Right ventricle myocardium inferior (tissue), 1 donor: ENCODE measurements at regions not wholly inside any gene's neighbourhood (a gene's known extent, or its start where the extent isn't known, plus 50 kb on each side); places are given as distances from the start of the nearest gene placed in this dataset.
"Not testable (repeated sequence)": the region's sequence is repeated elsewhere in the genome, so short reads cannot be mapped to it uniquely, and the experiment has no call there.

Experiments
- ATAC-seq: fragments of 200-7000 bp; cut with Tn5 transposase; one replicate; pipeline ENCODE4 v1.9.1; 2020; ENCODE audit warnings: mild to moderate bottlenecking, moderate library complexity
- DNase-seq: peaks from one replicate; pipeline ENCODE4 v3.0.0; 2021; ENCODE audit errors: missing footprints
- intact Hi-C: fragments of 100-400 bp; cut with DNase I; formaldehyde crosslinking; loops from one replicate; pipeline ENCODE4 v1.11.0; 2022
- donor health status: DM: no; HTN: yes; CAD: no; lungs with severe emphysema.

DNA sequence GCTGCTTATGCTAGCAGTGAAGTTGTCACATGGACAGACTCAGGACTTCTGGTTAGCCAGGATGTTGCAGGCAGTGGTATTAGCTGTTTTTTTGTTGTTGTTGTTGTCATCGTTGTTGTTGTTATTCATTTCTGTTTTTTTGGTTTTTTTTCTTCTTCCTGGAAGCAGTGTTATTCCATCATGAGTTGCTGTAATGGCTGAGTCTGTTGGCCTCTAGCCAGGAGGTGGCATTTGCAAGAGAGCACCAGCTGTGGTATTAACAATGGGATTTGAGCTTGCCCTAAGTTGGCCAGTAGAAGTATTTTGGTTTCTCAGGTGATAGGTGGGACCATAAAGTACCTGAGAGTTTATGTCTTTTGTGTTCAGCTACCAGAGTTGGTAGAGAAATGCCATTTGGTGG lies 561.1 kb downstream of the KCTD16 start:
- intact Hi-C loops, result no loop called here
- no peak for DNase-seq
- ATAC-seq, result no peak

DNA sequence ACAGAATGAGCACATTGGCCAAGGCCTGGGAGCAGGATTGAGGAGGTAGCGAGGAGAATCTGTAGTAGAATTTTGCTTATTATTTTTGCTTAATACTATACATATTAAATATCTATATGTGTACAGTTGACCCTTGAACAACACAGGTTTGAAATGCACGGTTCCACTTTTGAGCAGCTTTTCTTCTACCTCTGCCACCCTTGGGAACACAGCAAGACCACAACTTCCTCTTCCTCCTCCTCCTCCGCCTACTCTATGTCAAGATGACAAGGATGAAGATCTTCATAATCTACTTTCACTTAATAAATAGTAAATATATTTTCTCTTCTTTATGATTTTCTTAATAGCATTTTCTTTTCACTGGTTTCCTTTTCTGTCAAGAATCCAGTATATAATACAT lies 541.4 kb downstream of the KCTD16 start:
- ATAC-seq, result no peak
- no peak for DNase-seq
- intact Hi-C loops, result no loop called here

DNA sequence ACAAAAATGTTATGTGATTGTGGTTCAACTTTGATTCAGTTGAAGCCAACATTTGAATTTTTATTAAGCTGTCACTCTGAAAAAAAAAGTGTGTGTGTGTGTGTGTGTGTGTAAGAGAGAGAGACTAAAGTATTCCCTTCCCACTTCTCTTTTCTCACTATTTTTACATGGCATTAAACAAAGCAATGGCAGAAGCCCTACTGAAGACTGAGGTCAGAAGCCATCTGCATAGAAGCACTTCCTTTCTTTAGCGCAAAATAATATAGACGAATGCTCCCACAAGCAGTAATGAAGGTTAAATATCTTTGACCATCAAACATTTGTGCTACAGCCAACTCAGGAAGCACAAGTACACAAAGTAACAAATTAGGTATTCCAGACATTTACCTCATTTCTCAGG lies 540.5 kb downstream of the KCTD16 start:
- DNase-seq (no peak), ATAC-seq (no peak)
- intact Hi-C loops, result no loop called here

DNA sequence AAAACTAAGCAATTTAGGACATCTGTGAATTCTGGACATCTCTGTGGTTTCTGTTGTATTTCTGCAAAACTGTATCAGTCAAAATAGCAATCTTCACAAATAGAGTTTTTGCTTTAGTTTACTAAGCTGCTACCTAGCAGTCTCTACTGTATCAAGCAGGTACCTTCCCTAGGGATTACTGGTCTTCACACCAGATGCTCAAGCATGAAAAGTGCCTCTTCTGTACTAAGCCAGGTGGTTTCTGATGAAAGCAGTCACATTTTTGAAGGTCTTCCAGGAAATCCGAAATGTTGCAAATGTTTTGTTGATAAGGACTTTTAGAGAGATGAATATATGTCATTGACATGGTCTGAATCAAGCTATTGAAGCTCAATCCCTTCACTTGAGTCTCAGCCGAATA lies 540.0 kb downstream of the KCTD16 start:
- intact Hi-C loops, result no loop called here
- ATAC-seq, result no peak
- no peak for DNase-seq

DNA sequence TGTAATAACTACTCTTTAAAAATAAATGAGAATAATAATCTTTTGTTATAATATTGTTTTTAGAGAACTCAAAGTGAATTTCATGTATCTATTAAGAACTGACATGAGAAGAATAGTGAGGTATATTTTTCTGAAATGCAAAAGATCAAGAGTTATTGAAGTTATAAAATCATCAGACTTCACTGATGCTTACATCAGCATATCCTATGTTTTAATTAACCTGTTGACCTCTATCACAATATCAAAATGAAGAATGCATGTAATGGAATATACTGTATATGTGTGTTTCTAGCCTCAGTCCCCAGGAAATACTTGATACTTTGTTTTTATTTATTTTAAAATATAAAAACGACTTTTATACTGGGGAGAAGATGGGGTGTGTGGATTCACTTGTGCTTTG lies 533.1 kb downstream of the KCTD16 start:
- intact Hi-C loops, result no loop called here
- ATAC-seq (no peak), DNase-seq (no peak)

DNA sequence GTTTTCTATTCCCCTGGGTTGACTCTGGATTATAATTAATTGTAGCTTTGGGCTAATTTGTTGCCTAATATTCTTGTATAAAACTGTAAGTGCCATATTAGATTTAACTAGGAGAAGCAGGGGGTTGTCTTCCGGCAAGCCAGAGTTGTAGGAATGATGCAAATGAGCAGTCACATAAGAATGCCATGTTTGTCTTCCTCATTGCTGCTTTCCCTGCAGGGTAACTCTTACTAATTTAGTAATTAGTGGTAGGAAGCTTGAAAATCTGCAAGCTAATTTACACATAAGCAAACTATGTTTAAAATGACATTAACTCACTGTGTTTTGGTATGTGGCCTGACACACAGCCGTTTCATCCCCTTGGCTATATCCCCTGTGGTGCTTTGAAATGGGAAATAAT lies 527.8 kb downstream of the KCTD16 start:
- ATAC-seq (no peak), DNase-seq (no peak)
- intact Hi-C loops, result no loop called here

DNA sequence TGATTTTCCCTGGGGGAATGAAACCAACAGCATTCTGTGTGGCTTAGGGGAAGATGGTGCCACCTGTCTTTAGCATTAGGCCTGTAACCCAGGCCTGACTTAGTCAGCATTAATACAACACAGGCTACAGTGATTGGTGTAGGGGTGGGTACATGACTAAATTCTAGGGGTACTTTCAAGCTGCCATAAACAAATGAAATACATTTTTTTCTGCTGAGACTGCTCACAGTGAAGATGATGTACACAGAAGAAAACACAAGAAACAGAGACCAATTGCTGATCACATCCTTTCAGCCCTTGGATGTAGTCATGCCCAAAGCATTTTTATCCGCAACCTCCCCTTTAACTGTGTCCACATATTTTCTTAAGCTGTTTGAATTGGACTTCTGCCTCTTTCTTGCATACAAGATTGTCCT lies 527.2 kb downstream of the KCTD16 start:
- intact Hi-C loops, result no loop called here
- DNase-seq, result no peak
- no peak for ATAC-seq

DNA sequence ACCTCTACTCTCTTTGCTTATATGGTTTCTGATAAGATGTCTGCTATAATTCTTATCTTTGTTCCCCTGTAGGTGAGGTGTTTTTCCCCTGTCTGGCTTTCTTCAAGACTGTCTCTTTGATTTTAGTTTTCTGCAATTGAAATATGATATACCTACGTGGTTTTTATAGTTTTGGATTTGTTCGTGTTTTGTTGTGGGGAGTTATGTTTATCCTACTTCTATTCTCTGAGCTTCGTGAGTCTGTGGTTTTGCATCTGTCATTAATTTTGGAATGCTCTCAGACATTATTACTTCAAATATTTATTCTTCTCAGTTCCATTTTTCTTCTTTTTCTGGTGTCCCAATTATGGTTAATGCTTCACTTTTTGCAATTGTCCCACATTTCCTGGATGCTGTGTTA lies 521.3 kb downstream of the KCTD16 start:
- intact Hi-C loops, result no loop called here
- no peak for DNase-seq
- no peak for ATAC-seq

DNA sequence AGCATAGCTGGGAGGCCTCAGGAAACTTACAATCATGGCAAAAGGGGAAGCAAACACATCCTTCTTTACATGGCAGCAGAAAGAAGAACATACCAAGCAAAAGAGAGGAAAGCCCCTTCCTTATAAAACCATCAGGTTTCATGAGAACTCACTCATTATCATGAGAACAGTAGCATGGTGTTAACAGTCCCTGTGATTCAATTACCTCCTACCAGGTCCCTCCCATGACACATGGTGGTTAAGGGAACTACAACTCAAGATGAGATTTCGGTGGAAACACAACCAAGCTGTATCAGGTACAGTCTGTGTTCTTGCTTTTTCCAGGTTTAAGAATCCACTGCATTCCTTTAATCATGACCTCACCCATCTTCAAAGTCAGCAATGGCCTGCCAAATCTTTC lies 514.2 kb downstream of the KCTD16 start:
- intact Hi-C loops, result no loop called here
- DNase-seq (no peak), ATAC-seq (no peak)

DNA sequence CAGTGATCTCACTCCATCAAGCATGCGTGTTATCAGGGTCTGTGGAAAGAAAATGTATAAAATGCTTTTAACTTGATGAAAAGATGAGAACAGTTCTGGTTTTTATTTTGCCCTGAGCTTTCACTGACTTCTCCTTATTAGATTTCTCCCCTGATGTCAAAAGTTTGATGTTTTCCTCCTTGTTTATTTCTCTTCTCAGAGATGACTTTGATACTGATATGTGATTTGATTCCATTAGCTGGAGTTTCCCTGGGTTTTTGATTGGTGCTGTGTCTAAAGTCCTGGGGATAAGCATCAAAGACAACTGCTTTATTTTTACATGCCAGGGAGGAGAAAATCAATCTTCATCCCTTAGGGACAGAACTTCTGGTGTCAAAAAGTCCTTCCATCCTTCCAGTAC lies 510.0 kb downstream of the KCTD16 start:
- intact Hi-C loops, result no loop called here
- no peak for ATAC-seq
- DNase-seq, result no peak

DNA sequence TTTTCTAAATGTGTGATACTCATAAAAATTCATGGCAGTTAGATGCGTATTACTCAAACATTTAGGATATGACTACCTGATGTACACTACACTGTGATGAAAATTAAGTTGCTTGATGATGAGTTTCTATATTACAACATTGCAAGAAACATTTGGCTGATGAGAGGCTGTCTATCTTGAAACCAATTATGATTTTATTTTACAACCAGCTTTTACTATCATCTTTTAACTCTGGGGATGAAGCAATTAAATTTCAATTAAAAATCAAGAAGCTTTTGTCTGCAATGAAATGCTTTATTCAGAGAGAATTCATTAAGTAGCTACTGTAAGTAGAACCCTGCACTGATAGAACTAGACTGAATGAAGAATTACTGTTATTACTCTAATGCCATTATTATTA lies 500.4 kb downstream of the KCTD16 start:
- intact Hi-C loops, result no loop called here
- DNase-seq (no peak), ATAC-seq (no peak)

DNA sequence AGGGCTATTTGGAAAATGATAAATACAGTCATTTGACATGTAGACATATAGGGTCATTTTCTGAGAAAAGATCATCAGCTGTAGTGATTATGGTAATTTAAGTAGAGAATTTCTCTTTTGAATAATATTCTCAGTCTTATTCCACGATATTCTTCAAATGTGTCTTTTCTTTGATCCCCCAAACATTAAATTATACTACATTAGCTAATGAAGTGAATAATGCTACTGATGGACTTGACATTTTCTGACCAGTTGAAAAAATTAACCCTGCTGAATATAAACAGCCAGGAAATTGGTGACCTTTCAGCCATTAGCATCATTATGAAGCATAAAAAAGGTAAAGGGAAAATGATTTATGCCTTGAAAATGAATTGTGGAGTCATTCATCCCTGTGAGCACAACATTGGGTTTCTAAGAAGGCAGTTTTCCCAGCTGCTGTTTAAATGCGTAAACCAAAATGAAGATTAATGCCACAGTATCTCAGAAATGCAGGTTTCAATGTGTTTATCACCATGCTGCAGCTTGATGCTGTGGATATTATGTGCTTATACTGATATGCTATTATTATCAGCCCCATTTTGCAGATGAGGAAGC lies 489.1 kb downstream of the KCTD16 start:
- intact Hi-C loops, result no loop called here
- ATAC-seq, result no peak
- DNase-seq, result no peak

DNA sequence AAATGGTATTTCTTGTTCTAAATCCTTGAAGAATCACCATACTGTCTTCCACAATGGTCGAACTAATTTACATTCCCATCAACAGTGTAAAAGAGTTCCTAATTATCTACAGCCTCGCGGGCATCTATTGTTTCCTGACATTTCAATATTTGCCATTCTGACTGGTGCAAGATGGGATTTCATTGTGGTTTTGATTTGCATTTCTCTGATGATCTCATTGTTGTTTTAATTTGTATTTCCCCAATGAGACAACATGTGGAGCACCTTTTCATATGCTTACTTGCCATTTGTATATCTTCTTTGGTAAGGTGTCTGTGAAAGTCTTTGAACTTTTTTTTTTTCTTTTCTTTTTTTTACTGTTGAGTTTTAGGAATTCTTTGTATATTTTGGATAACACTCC lies 473.6 kb downstream of the KCTD16 start:
- DNase-seq (no peak), ATAC-seq (no peak)
- intact Hi-C loops, result no loop called here

DNA sequence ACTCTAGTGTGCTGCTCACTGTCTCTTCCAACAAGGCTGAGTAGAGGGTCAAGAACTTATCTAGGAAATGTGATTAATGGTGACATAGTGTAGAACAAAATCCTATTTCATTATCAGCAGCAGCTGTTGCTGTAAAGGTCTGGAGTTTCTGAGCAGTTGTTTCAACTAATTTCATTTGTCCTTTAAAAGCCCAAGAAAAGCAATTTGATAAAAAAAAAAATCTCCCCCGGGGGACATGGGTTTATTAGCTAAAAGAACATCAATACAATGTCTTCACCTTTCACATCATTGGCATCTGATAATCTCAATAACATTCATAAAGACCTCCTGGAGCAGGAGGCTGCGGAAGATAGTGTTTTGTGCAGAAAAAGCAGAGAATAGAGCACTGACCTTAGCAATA lies 468.1 kb downstream of the KCTD16 start:
- intact Hi-C loops, result no loop called here
- DNase-seq (no peak), ATAC-seq (no peak)

DNA sequence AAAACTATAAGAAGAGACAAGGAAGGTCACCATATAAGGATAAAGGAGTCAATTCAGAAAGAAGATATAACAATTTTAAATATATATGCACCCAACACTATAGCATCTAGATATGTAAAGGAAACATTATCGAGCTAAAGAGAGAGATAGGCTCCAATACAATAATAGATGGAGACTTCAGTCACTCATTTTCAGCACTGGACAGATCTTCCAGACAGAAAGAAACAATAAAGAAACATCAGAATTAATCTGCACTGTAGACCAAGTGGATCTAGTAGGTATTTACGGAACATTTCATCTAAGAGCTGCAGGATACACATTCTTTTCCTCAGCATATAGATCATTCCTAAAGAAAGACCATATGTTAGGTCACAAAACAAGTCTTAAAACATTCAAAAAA lies 463.5 kb downstream of the KCTD16 start:
- DNase-seq (no peak), ATAC-seq (no peak)
- intact Hi-C loops, result no loop called here

DNA sequence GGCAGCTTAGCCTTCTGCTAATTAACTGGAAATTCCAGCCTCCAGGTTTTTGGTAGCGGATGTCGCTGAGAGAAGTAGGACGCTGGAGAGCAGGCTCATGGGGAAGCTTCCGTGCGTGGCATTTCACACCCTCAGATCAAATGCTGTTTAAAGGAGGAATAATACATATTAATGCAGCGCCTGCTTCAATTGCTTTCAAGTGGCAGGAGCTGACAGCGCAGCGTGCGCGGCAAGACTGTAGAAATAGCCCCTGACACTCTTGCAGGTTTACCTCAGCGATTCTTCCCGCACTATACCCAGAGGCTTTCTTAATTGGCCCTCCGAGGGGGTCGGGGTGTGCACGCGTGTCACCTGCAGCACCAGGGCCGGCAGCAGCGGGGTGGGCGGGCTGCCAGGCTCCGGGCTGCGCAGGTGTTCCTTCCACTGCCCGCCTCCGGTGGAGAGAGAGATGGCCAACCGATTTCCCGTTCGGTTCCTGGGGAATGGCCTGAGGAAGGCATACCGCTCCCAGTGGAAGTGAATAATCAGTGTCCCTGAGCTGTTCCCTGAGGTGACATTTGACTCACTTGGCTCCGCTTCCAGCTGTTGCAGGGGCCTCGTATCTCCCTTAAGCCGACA lies 427.9 kb downstream of the KCTD16 start:
- ATAC-seq (peak; percentile 70), DNase-seq (peak; percentile 51)
- intact Hi-C loops, result no loop called here

DNA sequence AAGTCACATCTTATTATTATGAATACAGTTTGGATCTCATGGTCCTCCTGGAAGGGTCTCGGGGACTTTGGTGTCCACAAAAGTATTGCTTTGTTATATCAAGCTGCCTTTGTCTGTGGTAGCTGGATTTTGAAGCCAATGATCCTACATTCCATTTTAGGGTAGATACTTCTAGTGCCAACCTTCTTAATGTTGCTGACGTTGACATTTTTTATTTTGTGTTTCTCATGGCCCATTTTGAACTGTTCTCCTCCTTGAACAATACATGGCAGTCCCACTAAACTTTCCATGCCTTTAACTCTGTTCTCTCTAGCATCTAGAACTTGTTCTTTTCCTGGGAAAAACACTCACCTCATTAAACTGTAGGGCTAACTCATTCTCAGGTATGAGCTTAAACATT lies 425.8 kb downstream of the KCTD16 start:
- no peak for DNase-seq
- intact Hi-C loops, result no loop called here
- no peak for ATAC-seq

DNA sequence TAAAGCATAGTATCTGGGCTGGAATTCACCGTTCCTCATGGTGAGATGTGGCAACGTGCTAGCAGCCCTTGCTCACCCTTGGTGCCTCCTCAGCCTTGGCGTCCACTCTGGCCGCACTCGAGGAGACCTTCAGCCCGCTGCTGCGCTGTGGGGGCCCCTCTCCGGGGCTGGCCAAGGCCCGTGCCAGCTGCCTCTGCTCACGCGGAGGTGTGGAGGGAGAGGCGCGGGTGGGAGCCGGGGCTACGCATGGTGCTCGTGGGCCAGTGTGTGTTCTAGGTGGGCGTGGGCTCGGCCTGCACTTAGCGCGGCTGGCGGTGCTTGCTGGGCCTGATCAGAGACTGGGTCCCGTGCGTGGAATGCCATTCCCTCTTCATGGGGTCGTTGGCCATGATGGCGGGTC lies 424.2 kb downstream of the KCTD16 start:
- no peak for ATAC-seq
- intact Hi-C loops, result no loop called here
- DNase-seq, result no peak

DNA sequence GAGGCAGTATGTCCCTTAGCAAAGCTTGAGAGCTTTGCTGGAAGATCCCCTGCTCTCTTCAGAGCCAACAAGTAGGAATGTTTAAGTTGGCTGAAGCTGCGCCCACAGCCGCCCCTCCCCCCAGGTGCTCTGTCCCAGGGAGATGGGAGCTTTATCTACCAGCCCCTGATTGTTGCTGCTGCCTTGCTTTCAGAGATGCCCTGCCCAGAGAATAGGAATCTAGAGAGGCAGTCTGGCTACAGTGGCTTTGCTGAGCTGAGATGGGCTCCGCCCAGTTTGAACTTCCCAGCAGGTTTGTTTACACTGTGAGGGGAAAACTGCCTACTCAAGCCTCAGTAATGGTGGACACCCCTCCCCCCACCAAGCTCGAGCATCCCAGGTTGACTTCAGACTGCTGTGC lies 423.6 kb downstream of the KCTD16 start:
- ATAC-seq, DNase-seq, intact Hi-C loops: not testable (repeated sequence)

DNA sequence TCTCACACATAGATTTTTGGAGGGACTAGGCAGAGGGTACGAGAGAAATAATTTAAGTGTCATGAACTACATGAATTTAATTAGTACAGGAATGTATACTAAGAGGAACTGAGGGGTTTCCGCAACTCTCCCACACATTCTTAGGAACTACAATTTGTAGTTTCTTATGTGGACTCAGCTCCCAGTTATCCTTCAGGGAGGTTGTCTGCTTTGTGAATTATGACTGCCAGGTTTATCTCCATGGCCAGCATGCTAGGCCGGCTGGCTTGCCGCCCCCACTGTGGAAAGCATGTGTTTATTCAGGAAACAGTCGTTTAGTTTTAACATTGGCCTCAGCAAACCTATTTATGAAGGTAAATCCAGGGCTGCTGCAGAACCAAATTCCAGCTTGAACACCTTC lies 415.0 kb downstream of the KCTD16 start:
- DNase-seq (no peak), ATAC-seq (no peak)
- intact Hi-C loops, result no loop called here
